ENCODE measurements at regions not wholly inside any gene's neighbourhood (a gene's known extent, or its start where the extent isn't known, plus 50 kb on each side); places are given as distances from the start of the nearest gene placed in this dataset.

DNA sequence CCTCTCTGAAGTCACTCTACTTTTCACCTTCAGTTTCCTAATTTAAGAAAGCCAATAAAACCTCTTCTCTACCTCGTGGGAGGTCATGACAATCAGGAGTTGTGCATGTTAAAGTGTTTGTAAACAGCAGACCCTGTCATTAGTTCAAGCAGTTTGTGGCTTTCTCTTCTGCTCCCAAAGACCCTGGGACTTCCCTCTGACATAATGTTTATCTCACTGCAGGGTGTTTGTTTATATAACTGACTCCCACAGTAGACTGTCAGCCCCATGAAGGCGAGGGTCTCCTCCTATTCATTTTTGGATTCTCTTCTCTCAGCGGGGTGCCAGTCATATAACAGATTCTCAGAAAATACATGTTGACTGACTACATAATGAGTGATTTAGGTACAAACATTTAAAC lies 360.0 kb upstream of the ZNF462 start:
- Mint-ChIP-seq H3K27me3 (ENCODE audit: low read depth) (no peaks in the 10 kb centered on the region), H3K27ac (no peak overlapping the region), H3K36me3 (ENCODE audit: low read depth) (no peaks in the 10 kb centered on the region), H3K4me3 (no peak overlapping the region), H3K9me3 (peaks cover 16% of the 10 kb centered on the region), H3K4me1 (ENCODE audit: low read depth) (no peaks in the 10 kb centered on the region)
- DNase-seq (ENCODE audit: low spot score) = no peak

DNA sequence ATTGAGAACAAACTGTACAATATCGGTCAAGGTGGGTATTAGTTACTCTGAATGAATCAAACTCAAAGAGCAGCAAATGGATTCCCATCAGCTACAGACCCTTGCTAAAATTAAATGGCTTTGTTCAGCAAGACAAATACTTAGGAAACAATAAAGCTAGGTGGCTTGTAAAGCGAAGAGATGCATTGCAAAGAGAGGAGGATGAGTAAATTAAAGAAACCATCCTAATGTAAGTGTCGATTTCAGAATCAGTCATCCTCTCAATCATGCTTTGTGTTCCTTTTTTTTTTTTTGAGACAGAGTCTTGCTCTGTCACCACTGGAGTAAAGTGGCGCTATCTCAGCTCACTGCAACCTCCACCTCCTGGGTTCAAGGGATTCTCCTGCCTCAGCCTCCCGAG lies 359.2 kb upstream of the ZNF462 start:
- H3K9me3 Mint-ChIP-seq = peaks cover 16% of the 10 kb centered on the region
- H3K4me3 Mint-ChIP-seq = no peak overlapping the region
- no peaks in the 10 kb centered on the region for H3K27me3 Mint-ChIP-seq (ENCODE audit: low read depth)
- no peaks in the 10 kb centered on the region for H3K36me3 Mint-ChIP-seq (ENCODE audit: low read depth)
- H3K4me1 Mint-ChIP-seq (ENCODE audit: low read depth) = no peaks in the 10 kb centered on the region
- no peak overlapping the region for H3K27ac Mint-ChIP-seq
- DNase-seq (ENCODE audit: low spot score) = no peak

DNA sequence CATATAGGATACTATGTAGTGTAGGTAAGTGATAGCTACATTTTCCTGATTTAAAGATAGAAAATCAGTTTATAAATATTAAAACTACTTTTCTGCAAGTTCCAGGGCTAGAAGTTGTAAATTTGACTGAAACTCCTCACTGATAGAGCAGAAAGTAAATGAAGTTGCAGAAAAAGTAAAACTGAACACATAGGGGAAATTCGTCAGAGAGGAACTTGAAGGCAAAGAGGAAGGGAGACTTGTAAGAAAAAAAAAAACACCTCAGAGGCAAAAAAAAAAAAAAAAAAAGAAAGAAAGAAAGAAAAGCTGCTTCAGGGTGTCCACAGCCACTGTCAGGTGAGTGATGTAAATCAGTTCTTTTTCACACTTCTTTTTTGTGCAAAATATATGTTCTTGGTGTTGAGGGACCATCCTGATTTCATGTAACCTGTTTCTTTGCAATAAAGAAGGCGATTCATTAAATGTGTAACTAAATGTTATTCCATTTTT lies 336.2 kb upstream of the ZNF462 start:
- no peak overlapping the region for H3K27ac Mint-ChIP-seq
- no peak for DNase-seq (ENCODE audit: low spot score)
- H3K4me1 Mint-ChIP-seq (ENCODE audit: low read depth) = no peaks in the 10 kb centered on the region
- no peak overlapping the region for H3K4me3 Mint-ChIP-seq
- H3K9me3 Mint-ChIP-seq = peaks cover 18% of the 10 kb centered on the region
- H3K27me3 Mint-ChIP-seq (ENCODE audit: low read depth) = no peaks in the 10 kb centered on the region
- no peaks in the 10 kb centered on the region for H3K36me3 Mint-ChIP-seq (ENCODE audit: low read depth)

DNA sequence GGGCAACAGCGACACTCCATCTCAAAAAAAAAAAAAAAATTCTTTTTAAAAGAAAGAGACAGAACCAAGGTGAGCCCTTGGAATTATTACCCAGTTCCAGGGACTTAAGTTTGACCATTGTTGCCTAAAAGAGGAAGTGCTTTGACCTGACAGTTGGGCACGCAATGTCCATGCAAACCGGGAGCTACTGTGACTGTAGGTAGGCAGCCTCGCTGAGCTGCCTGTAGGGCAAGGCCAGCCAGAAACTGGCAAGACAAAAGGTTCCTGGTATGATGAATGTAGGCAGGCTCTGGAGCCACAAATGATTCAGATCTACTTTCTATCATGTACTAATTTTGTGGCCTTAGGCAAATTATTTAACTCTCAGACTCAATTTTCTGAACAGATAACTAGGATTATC lies 334.8 kb upstream of the ZNF462 start:
- H3K27me3 Mint-ChIP-seq (ENCODE audit: low read depth) = no peaks in the 10 kb centered on the region
- H3K36me3 Mint-ChIP-seq (ENCODE audit: low read depth) = no peaks in the 10 kb centered on the region
- H3K27ac Mint-ChIP-seq = no peak overlapping the region
- no peak for DNase-seq (ENCODE audit: low spot score)
- peaks cover 9% of the 10 kb centered on the region for H3K9me3 Mint-ChIP-seq
- no peaks in the 10 kb centered on the region for H3K4me1 Mint-ChIP-seq (ENCODE audit: low read depth)
- no peak overlapping the region for H3K4me3 Mint-ChIP-seq

- Mint-ChIP-seq H3K27me3 (ENCODE audit: low read depth) (no peaks in the 10 kb centered on the region), H3K9me3 (peaks cover 9% of the 10 kb centered on the region), H3K36me3 (ENCODE audit: low read depth) (no peaks in the 10 kb centered on the region), H3K4me3 (no peak overlapping the region), H3K27ac (no peak overlapping the region), H3K4me1 (ENCODE audit: low read depth) (no peaks in the 10 kb centered on the region)
- DNase-seq (ENCODE audit: low spot score) = no peak
These were observed 333.4 kb upstream of the ZNF462 start for GRCh38 chr9:106529616-106530015.

DNA sequence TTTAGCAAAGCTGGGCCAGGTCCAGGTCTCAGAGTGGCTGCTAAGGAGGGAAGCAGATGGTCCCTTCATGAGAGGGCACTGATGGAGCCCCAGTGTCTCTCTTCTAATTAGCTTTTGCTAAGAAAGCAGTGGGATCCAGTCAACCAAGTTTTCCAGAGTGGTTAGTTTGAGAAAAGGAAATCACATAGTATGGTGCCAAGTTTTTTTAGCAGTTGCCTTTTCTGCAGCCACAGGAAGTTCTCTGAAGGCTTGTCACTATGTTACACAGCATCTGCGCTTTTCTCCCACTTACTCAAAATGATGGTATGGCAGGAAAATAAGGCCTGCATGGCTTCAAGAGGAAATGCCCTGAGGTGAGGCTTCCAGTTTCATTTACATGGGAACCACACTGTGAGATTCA lies 331.5 kb upstream of the ZNF462 start:
- no peak overlapping the region for H3K4me3 Mint-ChIP-seq
- H3K9me3 Mint-ChIP-seq = peaks cover 14% of the 10 kb centered on the region
- H3K27me3 Mint-ChIP-seq (ENCODE audit: low read depth) = no peaks in the 10 kb centered on the region
- H3K36me3 Mint-ChIP-seq (ENCODE audit: low read depth) = no peaks in the 10 kb centered on the region
- no peak for DNase-seq (ENCODE audit: low spot score)
- no peak overlapping the region for H3K27ac Mint-ChIP-seq
- no peaks in the 10 kb centered on the region for H3K4me1 Mint-ChIP-seq (ENCODE audit: low read depth)

DNA sequence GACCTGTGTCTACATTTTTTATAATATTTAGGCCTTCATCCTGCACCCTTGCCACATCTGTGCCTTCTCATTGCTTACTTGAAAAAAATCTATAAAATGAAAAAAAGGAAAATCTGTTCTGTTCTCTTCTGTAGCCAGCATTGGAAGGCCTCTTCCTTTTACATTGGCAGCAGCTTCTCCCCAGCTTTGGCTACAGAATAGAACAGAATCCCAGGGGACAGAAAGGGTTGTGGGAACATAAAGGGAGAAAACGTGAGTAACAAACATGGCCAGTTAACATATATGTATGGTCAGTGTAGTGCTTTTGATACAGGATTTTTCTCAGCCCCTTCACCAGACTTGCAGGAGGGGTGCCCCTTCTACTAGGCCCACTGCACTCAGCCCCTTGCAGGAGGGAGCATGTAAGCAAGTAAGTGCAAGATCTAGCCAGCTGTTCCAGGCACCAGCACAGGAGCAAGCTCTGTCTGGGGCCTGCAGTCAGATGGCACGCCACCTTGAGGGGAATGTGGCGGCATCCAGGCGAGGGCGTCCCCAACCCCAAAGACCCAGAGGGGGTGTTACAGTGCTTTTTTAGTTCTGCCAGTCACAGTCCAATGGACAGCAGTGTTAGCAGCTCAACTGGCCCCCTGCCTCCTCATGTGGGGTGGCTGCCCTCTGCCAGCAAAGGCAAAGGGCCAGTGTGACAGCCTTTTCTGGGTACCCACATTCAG lies 330.5 kb upstream of the ZNF462 start:
- H3K27ac Mint-ChIP-seq = no peak overlapping the region
- H3K36me3 Mint-ChIP-seq (ENCODE audit: low read depth) = no peaks in the 10 kb centered on the region
- no peak for DNase-seq (ENCODE audit: low spot score)
- no peak overlapping the region for H3K4me3 Mint-ChIP-seq
- no peaks in the 10 kb centered on the region for H3K4me1 Mint-ChIP-seq (ENCODE audit: low read depth)
- H3K9me3 Mint-ChIP-seq = peaks cover 15% of the 10 kb centered on the region
- no peaks in the 10 kb centered on the region for H3K27me3 Mint-ChIP-seq (ENCODE audit: low read depth)

- Mint-ChIP-seq H3K4me3 (no peak overlapping the region), H3K4me1 (ENCODE audit: low read depth) (no peaks in the 10 kb centered on the region), H3K27me3 (ENCODE audit: low read depth) (no peaks in the 10 kb centered on the region), H3K9me3 (peaks cover 13% of the 10 kb centered on the region), H3K36me3 (ENCODE audit: low read depth) (no peaks in the 10 kb centered on the region), H3K27ac (no peak overlapping the region)
- no peak for DNase-seq (ENCODE audit: low spot score)
These were observed 328.2 kb upstream of the ZNF462 start for GRCh38 chr9:106534800-106535199.

GRCh38 chr9:106535439-106535838 lies 327.5 kb upstream of the ZNF462 start:
- Mint-ChIP-seq H3K4me3 (no peak overlapping the region), H3K36me3 (ENCODE audit: low read depth) (no peaks in the 10 kb centered on the region), H3K4me1 (ENCODE audit: low read depth) (no peaks in the 10 kb centered on the region), H3K27me3 (ENCODE audit: low read depth) (no peaks in the 10 kb centered on the region), H3K27ac (no peak overlapping the region), H3K9me3 (peaks cover 10% of the 10 kb centered on the region)
- DNase-seq (ENCODE audit: low spot score) = no peak

- Mint-ChIP-seq H3K27ac (no peak overlapping the region), H3K27me3 (ENCODE audit: low read depth) (no peaks in the 10 kb centered on the region), H3K4me1 (ENCODE audit: low read depth) (no peaks in the 10 kb centered on the region), H3K4me3 (no peak overlapping the region), H3K36me3 (ENCODE audit: low read depth) (no peaks in the 10 kb centered on the region), H3K9me3 (peaks cover 15% of the 10 kb centered on the region)
- no peak for DNase-seq (ENCODE audit: low spot score)
These were observed 304.8 kb upstream of the ZNF462 start for GRCh38 chr9:106557996-106558667.

GRCh38 chr9:106560540-106560939 lies 302.4 kb upstream of the ZNF462 start:
- H3K27me3 Mint-ChIP-seq (ENCODE audit: low read depth) = no peaks in the 10 kb centered on the region
- H3K4me3 Mint-ChIP-seq = no peak overlapping the region
- no peaks in the 10 kb centered on the region for H3K4me1 Mint-ChIP-seq (ENCODE audit: low read depth)
- no peak for DNase-seq (ENCODE audit: low spot score)
- no peaks in the 10 kb centered on the region for H3K36me3 Mint-ChIP-seq (ENCODE audit: low read depth)
- no peak overlapping the region for H3K27ac Mint-ChIP-seq
- H3K9me3 Mint-ChIP-seq = peaks cover 8% of the 10 kb centered on the region

DNA sequence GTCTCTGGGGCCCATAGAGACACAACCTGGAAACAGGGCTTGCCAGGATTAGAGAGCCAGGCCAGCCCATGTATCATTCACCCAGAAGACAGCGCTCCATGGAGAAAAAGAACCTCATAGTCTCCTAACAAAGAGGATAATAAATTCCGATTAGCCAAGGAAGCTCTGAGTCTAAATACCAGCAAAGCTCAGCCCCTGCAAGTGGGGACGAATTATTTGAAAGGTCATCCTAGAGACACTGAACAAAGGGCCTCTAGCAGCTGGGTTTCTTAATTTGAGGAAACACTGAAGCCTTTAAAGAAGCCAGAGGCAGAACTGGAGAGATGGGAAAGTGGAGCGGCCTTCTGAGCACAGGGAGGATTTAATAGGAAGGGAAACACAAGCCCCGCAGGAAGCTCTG lies 287.1 kb upstream of the ZNF462 start:
- no peak overlapping the region for H3K27ac Mint-ChIP-seq
- H3K4me1 Mint-ChIP-seq (ENCODE audit: low read depth) = no peaks in the 10 kb centered on the region
- H3K27me3 Mint-ChIP-seq (ENCODE audit: low read depth) = no peaks in the 10 kb centered on the region
- H3K9me3 Mint-ChIP-seq = peaks cover 24% of the 10 kb centered on the region
- no peak overlapping the region for H3K4me3 Mint-ChIP-seq
- H3K36me3 Mint-ChIP-seq (ENCODE audit: low read depth) = no peaks in the 10 kb centered on the region
- no peak for DNase-seq (ENCODE audit: low spot score)

DNA sequence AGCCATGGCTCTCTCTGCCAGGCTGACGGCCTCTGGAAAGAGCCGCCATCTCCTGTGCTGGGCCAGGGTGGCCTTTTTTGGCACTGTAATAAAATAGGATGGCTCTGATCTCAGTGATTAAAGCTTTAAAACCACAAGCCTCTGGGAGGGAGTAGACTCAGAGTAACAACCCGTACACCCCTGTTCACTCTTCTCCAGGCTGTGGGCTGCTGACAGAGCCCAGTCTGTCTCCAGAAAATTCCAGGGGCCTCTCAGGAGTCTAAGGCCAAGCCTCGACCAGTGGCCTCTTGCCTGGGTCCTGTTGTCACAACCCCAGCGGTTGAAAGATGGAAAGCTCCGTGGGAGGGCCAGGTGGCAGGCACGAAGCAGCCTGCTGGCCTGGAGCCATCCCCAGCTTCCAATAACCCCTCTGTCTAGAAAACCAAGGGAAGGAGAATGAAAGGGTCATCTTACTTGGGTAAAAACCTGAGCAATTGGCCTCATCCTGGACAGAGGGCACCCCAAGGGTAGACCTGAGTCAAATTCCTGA lies 286.7 kb upstream of the ZNF462 start:
- Mint-ChIP-seq H3K4me3 (no peak overlapping the region), H3K36me3 (ENCODE audit: low read depth) (no peaks in the 10 kb centered on the region), H3K27ac (no peak overlapping the region), H3K4me1 (ENCODE audit: low read depth) (no peaks in the 10 kb centered on the region), H3K9me3 (peaks cover 24% of the 10 kb centered on the region), H3K27me3 (ENCODE audit: low read depth) (no peaks in the 10 kb centered on the region)
- no peak for DNase-seq (ENCODE audit: low spot score)

- DNase-seq (ENCODE audit: low spot score) = no peak
- no peaks in the 10 kb centered on the region for H3K27me3 Mint-ChIP-seq (ENCODE audit: low read depth)
- peaks cover 24% of the 10 kb centered on the region for H3K9me3 Mint-ChIP-seq
- no peak overlapping the region for H3K27ac Mint-ChIP-seq
- no peak overlapping the region for H3K4me3 Mint-ChIP-seq
- H3K4me1 Mint-ChIP-seq (ENCODE audit: low read depth) = no peaks in the 10 kb centered on the region
- H3K36me3 Mint-ChIP-seq (ENCODE audit: low read depth) = no peaks in the 10 kb centered on the region
These were observed 285.8 kb upstream of the ZNF462 start for GRCh38 chr9:106577121-106577520.

All from T-helper 2 cell treated with Interferon-gamma antibody and Interleukin-4, amounts not matched to agents 5 μg/mL and 100 μg/mL, for 36 hours (primary cell).